Body of pancreas (tissue), 4 donors: ENCODE measurements at regions not wholly inside any gene's neighbourhood (a gene's known extent, or its start where the extent isn't known, plus 50 kb on each side); places are given as distances from the start of the nearest gene placed in this dataset.

Experiments
- ATAC-seq: fragments of 150-250 bp; one replicate; pipeline ENCODE4 v1.9.1; 2016
- DNase-seq, 4 donors: peaks; one replicate each; pipeline ENCODE4 v3.0.0-alpha.2; 2019
- H3K27ac ChIP-seq, 4 donors: fragments of 200-600 bp; sonication (generic); 1 replicate in 3 of 4; 2 replicates in 1 of 4; pipeline versions ENCODE4 v1.5.1 to v1.6.1; 2016 to 2019; ENCODE audit warnings: mild to moderate bottlenecking in 1 of 4, mixed read lengths in 1 of 4, moderate library complexity in 1 of 4
- H3K27me3 ChIP-seq, 2 donors: fragments of 200-600 bp; sonication (generic); one replicate each; pipeline ENCODE4 v1.6.0; 2016; ENCODE audit warnings: mild to moderate bottlenecking in 1 of 2
- H3K36me3 ChIP-seq, 2 donors: fragments of 200-600 bp; sonication (generic); replicated peaks in 1 of 2; 2 replicates each; pipeline ENCODE4 v1.5.1; 2016; ENCODE audit warnings: low read depth in 2 of 2; ENCODE audit not compliant: insufficient read depth in 1 of 2
- H3K4me1 ChIP-seq: fragments of 200-600 bp; sonication (generic); one replicate; pipeline ENCODE4 v1.6.0; 2016
- H3K4me3 ChIP-seq, 2 donors: fragments of 200-600 bp; sonication (generic); 1 replicate in 1 of 2; 2 replicates in 1 of 2; pipeline ENCODE4 v1.5.1; 2016 to 2019
- H3K9me3 ChIP-seq, 3 donors: fragments of 200-600 bp; sonication (generic); 1 replicate in 2 of 3; 2 replicates in 1 of 3; pipeline ENCODE4 v1.5.1; 2016
- POLR2A ChIP-seq, 3 donors: fragments of 450-650 bp; IDR thresholded peaks; one replicate each; pipeline ENCODE4 v1.6.1; 2016; ENCODE audit warnings: antibody characterized with exemption in 3 of 3, mild to moderate bottlenecking in 2 of 3
- WGBS, 2 donors: methylation state at CpG; one replicate each; pipeline ENCODE4 v1.1.5; 2017; 5-methylcytosine and 5-hydroxymethylcytosine counted together
- intact Hi-C: fragments of 100-400 bp; cut with DNase I; formaldehyde crosslinking; loops from one replicate; pipeline ENCODE4 v1.15.1; 2023
- TF ChIP-seq, protein P1 (sequence below), 7 experiments: fragments of 450-650 bp in 4 of 7; fragments of 200-600 bp in 3 of 7; sonication (generic) in 3 of 7; IDR thresholded peaks; one replicate each; pipeline ENCODE4 v1.5.1; 2016 to 2019; ENCODE audit warnings: antibody characterized with exemption in 7 of 7

DNA sequence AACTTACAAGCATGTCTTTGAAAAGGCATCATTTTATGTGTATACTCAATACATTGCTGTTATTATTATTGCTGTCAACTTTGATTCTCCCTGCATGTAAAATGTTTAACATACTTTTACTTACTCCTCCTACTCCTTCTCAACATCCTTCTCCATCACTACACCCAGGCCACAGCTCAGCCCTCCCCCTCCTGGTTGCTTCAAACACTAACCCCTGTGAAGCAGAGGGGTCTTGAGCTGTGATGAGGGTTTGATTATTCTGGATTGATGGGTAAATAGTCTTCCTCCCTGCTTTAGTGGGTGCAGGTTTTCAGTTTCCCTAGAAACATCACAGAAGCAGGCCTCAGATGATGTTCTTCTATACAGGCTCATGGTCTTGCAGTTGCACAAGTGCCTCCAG, 221.0 kb downstream of the OSR1 start:
- intact Hi-C loops: no loop called here
- no peak for TF ChIP-seq POLR2A (IDR thresholded peaks at IDR 0.05)
- TF ChIP-seq, protein P1, sequence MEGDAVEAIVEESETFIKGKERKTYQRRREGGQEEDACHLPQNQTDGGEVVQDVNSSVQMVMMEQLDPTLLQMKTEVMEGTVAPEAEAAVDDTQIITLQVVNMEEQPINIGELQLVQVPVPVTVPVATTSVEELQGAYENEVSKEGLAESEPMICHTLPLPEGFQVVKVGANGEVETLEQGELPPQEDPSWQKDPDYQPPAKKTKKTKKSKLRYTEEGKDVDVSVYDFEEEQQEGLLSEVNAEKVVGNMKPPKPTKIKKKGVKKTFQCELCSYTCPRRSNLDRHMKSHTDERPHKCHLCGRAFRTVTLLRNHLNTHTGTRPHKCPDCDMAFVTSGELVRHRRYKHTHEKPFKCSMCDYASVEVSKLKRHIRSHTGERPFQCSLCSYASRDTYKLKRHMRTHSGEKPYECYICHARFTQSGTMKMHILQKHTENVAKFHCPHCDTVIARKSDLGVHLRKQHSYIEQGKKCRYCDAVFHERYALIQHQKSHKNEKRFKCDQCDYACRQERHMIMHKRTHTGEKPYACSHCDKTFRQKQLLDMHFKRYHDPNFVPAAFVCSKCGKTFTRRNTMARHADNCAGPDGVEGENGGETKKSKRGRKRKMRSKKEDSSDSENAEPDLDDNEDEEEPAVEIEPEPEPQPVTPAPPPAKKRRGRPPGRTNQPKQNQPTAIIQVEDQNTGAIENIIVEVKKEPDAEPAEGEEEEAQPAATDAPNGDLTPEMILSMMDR (IDR thresholded peaks at IDR 0.05): no peak
- Histone ChIP-seq H3K27ac (no peak overlapping the region), H3K9me3 (no peaks in the 10 kb centered on the region), H3K4me3 (no peak overlapping the region), H3K4me1 (peaks cover 10% of the 10 kb centered on the region), H3K27me3 (no peaks in the 10 kb centered on the region), H3K36me3 (no peaks in the 10 kb centered on the region)
- no peak for ATAC-seq
- no peak for DNase-seq

DNA sequence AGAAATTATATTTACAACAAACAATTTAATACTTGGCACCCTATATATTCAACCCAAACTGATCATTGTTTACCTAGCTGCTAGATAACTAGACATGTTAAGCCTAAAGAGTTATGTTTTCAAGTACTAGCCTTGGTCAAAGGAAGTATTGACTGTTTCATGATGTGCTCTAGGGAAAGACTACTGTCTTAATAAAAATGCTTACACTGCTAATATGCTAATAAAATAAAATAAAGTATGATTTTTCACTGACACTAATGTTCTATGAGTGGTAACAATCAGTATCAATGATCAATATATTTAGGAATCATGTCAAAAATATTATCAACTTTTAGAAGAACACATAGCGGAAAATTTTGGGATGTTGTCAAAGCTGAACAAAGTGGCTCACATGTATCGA, 225.5 kb downstream of the OSR1 start:
- DNase-seq: no peak
- intact Hi-C loops: no loop called here
- no peak overlapping the region for H3K4me3 ChIP-seq
- no peak for ATAC-seq
- H3K4me1 ChIP-seq: peaks cover 12% of the 10 kb centered on the region
- H3K9me3 ChIP-seq: no peaks in the 10 kb centered on the region
- TF ChIP-seq POLR2A (IDR thresholded peaks at IDR 0.05): no peak
- TF ChIP-seq, protein P1 (IDR thresholded peaks at IDR 0.05): no peak
- H3K27ac ChIP-seq: no peak overlapping the region
- 88 to 90% methylated on average over 2 of the region's 2 CpGs for WGBS, 2 donors
- no peaks in the 10 kb centered on the region for H3K27me3 ChIP-seq
- no peaks in the 10 kb centered on the region for H3K36me3 ChIP-seq

DNA sequence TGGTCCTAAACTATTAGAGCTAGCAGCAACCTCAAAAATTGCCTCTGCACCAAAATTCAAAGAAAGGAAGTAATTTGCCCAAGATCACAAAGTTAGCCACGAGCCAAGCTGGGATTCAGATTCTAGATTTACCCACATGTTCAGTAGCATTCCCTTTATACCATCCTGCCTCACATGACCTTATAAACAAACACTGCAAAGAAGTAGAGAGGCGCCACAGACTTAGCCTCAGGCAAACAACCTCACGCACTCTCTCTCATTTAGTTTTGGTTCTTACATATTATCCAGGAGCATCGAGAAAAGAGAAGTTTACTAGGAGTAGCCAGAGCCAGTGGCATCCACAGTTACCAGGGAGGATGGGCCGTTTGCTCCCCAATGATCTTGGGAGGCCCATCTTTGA, 226.6 kb downstream of the OSR1 start:
- Histone ChIP-seq H3K9me3 (no peaks in the 10 kb centered on the region), H3K27me3 (no peaks in the 10 kb centered on the region), H3K4me1 (peaks cover 10% of the 10 kb centered on the region), H3K27ac (no peak overlapping the region), H3K4me3 (no peak overlapping the region), H3K36me3 (no peaks in the 10 kb centered on the region)
- intact Hi-C loops: no loop called here
- WGBS, 2 donors: 88 to 89% methylated on average over 5 of the region's 5 CpGs
- TF ChIP-seq, protein P1 (IDR thresholded peaks at IDR 0.05): no peak
- no peak for TF ChIP-seq POLR2A (IDR thresholded peaks at IDR 0.05)
- no peak for DNase-seq
- ATAC-seq: no peak

DNA sequence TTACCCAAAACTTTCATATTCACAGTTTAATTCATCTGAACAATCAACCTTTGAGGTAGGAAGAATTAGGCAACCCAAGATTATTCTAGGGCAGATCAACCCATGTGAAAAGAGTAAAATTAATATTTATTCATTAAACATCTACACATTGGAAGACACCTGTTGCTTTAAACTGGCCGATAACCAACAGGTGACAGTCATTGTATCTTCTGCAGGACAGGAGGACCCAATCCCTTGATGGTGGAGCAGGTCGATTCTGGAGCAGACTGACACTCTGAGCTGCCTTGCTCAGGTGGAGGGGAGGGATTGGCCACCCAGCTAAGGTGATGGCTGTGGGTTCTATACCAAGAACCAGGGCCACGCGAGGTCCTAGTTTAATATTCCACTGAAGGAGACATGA, 230.3 kb downstream of the OSR1 start:
- Histone ChIP-seq H3K36me3 (no peaks in the 10 kb centered on the region), H3K4me3 (no peak overlapping the region), H3K4me1 (peaks cover 10% of the 10 kb centered on the region), H3K27ac (no peak overlapping the region), H3K9me3 (no peaks in the 10 kb centered on the region), H3K27me3 (no peaks in the 10 kb centered on the region)
- 74 to 97% methylated on average over 4 of the region's 4 CpGs for WGBS, 2 donors
- no peak for DNase-seq
- intact Hi-C loops: no loop called here
- no peak for TF ChIP-seq POLR2A (IDR thresholded peaks at IDR 0.05)
- TF ChIP-seq, protein P1 (IDR thresholded peaks at IDR 0.05): no peak
- ATAC-seq: no peak

DNA sequence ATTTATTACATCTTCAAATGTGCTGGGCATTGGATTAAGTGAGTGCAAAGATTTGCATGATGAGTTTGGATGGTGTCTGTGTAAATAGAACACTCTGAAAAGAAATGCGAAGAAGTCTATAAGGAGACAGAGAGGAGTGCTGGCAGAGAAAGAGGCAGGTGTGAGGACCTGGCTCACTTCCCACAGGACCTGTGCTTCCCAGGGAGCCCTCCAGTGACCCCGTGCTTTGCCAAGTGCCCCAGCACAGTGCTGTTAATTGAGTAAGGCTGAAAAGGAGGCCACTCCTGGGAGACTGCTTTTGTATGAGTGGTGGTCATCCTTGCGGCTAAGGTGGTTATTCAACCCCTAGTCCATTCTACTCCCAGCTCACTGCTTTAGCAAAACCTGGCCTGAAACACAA, 230.8 kb downstream of the OSR1 start:
- Histone ChIP-seq H3K9me3 (no peaks in the 10 kb centered on the region), H3K4me3 (no peak overlapping the region), H3K27me3 (no peaks in the 10 kb centered on the region), H3K4me1 (peaks cover 10% of the 10 kb centered on the region), H3K36me3 (no peaks in the 10 kb centered on the region), H3K27ac (no peak overlapping the region)
- intact Hi-C loops: no loop called here
- 67% methylated on average over 3 of the region's 3 CpGs for WGBS, 2 donors
- TF ChIP-seq, protein P1 (IDR thresholded peaks at IDR 0.05): no peak
- TF ChIP-seq POLR2A (IDR thresholded peaks at IDR 0.05): no peak
- DNase-seq: peak in 2 of 4 donors; percentile 32 to 39
- ATAC-seq: no peak
